GM19395 (cell line): ENCODE measurements at regions not wholly inside any gene's neighbourhood (a gene's known extent, or its start where the extent isn't known, plus 50 kb on each side); places are given as distances from the start of the nearest gene placed in this dataset.

Experiments
- ATAC-seq: cut with Tn5 transposase; IDR thresholded peaks from one replicate; pipeline ENCODE4 v1.9.1; 2021; ENCODE audit warnings: mild to moderate bottlenecking, moderate library complexity; ENCODE audit not compliant: unreplicated experiment

DNA sequence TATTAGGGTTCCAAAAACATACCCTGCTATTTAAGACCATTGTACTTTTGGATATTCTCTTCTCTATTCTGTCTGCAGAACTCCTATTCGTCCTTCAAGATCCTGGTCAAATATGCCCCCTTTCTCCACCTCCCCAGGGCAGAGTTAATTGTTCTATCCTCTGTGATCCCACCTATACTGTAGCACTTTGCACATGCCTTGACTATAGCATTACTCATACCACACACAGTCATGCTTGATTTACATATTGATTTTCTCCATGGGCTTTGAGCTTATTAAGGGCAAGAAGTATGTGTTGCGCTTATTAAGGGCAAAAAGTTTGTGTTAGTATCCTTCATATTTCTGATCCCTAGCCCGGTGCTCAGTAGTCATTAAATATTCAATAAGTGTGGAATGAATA is 263.7 kb upstream of the CADM1 start:
- no peak for ATAC-seq

DNA sequence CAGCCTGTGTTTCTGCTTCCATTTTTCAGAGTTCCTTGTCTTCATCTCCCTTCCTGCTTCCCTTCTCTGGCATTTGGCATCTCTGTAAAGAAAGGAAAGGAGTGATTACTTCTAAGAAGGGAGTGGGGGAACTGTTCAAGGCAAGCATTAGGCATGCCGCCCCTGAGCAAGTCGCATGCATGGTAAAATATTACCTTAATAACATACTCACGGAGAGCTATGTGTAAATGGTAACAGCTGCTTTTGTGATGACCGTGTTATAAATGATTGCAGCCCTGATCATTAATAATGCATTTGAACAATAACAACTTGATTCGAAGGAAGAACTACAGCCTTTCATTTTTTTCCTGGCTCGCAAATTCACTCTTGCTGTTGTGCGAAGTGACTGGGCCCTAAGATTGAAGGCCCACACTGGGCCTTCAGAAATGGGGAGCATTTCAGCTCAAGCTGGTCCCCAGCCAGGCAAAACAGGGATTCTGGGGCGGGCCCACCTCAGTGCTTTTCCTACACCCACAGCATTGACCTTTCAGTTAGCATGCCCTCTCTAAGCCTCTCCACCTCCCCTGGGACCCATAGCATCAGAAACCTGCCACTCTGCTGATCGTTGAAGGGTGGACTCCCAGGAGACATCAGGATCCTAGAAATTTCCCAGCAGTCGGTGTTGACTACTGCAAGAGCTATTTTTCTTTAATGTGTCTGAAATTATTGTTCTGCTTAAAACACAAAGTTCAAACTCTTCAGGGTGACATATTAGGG is 263.0 kb upstream of the CADM1 start:
- ATAC-seq = no peak

GRCh38 chr11:115766561-115766960 is 262.3 kb upstream of the CADM1 start:
- no peak for ATAC-seq

DNA sequence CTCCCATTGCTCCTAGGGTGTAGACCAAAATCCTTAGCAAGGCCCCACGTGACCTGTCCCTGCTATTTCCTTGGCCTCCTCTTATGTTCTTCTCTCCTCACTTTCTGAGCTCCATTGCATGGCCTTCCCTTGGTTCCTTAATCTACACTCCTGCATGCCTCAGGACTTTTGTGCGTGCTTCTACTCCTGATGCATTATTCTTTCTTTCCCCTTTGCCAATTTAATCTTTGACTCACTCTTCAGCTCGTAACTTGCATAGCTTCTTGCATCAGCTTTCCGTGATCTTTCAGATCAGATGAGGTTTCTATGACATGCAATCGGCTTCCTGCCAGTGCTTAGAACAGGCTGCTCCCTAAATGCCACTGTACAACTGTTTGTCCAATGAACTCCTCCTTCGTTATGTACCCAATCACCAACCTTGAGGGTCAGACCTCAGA is 261.6 kb upstream of the CADM1 start:
- no peak for ATAC-seq

GRCh38 chr11:115764176-115764575 is 260.0 kb upstream of the CADM1 start:
- no peak for ATAC-seq

DNA sequence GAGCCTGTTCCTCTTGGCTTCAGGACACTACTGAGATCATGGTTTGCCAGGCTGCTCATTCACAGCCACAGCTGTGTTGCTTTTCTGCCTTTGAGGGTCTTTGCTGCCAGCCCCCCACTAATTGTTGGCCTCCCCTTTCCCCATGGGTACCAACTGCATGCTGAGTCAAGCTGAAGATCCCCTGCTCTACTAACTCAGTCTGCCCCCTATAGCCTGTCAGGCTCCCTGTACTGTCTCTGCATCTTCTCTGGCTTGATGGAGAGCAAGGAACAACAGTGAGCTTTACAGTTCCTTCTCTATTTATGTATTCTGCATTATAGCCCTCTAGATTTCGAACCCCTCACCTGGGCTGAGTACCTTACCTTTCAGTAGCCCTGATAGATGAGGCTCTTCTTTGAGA is 257.6 kb upstream of the CADM1 start:
- ATAC-seq = no peak

GRCh38 chr11:115761348-115761747 is 257.1 kb upstream of the CADM1 start:
- ATAC-seq = no peak

DNA sequence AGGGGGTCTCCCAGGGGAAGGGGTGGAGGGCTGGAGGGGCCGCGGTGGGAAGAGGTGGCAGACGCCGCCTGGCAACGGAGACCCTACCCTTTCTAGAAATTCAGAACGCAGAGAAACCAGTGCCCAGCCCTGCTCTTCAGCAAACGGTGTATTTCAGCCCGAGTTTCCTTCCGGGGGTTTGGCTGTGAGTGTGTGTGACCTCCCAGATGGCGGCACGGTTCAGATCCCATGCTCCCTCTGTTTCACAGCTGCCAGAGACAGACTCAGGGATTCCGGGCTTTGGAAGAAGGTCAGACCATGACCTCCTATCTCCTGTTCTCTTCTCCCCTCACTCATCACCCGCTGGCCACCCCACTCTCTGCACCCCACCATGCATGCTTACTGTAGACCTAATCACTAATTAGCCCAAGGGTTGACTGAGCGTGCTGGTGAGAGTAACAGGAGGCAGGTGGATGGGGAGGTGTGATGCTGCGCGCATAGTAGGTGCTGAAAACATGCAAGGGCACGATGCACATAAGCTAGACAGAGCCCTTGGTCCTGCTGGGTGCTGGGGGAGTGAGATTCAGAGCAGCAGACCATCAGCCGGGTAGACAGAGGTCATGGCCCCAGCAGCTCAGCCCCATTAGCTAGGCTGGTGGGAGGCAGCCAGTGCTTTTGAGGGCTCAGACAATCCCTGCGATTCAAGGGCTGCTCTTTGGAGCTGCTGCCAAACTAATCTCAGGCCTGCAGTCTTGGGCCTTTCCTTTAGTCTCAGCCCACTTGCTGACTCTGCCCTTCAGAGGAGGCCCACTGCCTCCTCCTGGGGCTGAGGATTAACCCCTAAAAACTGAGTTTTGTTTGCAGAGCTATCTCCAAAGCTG is 256.5 kb upstream of the CADM1 start:
- no peak for ATAC-seq

GRCh38 chr11:115759622-115760460 is 255.6 kb upstream of the CADM1 start:
- ATAC-seq = no peak

DNA sequence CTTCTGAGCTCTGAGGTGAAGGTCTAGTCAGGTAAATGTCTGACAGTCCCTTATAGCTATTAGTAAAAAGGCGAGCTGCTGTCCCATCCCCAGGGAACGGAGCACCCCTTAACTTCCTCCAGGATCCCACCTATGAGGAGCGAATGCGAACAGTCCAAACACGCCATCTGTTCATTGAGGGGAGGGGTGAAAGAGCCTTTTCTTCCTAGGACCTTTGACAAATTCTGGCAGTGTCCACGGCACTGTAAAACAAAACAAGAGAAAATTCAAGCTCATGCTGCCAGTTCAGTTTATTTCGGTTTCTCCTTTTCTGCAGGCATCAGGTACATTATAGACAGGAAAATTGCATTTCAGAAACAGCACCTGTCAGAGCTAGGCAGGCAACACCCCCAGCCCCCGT is 253.8 kb upstream of the CADM1 start:
- ATAC-seq = no peak

- no peak for ATAC-seq
Observed at GRCh38 chr11:115751243-115752015, 247.2 kb upstream of the CADM1 start.

GRCh38 chr11:115745610-115746512 is 241.6 kb upstream of the CADM1 start:
- no peak for ATAC-seq

DNA sequence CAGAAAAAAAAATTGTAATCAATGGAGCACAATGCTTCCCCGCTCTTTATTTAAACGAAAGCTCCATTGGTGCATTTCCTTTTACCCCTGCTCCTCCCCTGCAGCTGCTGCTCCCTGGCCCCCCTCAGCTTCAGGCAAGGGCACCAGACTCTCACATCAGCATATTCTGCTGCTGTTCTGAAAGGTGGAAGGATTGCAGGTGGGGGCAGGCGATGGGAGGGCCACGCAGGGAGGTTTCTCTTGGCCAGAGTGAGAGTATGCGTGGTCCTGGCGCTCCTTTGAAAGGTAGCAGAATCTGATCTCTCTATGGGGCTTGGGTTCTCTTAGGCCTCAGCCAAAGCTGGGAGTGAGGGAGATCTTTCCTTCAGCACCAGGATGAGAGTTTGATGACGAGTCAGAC is 240.9 kb upstream of the CADM1 start:
- no peak for ATAC-seq

DNA sequence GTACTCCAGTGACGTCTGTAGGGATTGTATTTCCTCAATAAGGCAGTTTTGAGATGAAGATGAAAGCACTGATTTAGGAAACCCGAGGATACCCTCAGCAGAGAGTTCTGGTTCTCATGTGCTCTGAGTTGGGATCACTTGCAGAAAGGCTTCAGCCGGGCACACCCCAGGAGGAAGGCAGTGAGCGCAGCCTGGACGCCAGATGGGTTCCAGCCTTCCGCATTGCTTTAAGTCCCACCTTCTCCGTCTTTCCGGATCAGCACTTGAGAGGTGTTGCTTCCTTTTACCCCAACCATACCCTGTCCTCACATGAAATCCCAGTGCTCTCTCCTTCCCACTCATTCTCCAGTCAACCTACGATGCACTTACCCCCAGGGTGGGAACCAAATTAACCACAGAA is 239.5 kb upstream of the CADM1 start:
- no peak for ATAC-seq

DNA sequence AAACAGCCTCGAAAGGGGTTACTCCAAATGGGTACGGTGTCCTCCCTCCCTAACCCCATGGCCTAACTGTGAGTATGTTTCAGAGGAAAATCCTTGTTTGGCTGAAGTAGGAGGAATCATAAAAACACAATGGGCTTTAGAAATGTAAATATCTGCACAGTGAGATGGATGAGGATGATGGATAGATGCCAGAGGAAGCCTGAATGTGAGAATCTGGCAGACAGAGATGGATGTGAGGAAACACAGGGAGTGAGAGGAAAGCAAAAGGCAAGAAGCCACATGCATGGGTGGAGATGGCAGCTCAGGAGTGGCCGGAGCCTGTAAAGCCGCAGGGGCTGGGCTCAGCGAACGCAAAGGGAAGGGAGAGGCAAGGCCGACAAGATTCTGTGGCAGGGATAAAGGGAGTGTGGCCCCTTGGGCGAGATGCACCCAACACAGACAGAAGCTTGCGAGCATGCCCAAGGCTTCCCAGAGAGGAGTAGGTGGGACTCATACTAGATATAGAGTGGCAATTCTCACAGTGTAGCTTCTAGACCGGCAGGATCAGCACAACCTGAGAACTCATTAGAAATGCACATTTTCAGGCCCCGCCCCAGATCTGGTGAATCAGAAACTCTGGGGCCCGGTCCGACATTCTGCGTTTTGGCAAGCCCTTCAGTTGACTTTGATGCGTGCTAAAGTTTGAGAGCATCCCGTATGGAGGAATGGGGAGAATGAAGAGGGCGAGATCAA is 237.3 kb upstream of the CADM1 start:
- ATAC-seq = no peak

DNA sequence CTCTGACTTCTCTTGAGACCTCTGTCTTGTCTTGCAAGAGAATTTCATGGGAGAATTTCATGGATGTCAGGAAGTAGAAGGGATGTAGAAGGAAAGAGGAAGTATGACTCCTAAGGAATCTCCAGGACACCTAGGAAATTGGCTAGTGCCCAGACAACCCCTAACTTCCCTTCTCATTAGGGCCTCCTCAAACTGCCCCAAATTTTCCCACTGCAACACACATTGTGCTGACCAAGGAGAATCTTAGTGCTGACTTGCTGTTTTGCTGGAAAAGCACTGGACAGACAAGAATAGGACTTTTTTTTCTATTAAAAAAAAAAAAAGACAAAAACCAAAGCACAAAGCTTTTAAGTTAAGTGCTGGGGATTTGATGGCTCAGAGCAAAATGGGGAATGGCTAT is 236.1 kb upstream of the CADM1 start:
- ATAC-seq = no peak

- ATAC-seq = no peak
Observed at GRCh38 chr11:115739878-115740277, 235.7 kb upstream of the CADM1 start.

DNA sequence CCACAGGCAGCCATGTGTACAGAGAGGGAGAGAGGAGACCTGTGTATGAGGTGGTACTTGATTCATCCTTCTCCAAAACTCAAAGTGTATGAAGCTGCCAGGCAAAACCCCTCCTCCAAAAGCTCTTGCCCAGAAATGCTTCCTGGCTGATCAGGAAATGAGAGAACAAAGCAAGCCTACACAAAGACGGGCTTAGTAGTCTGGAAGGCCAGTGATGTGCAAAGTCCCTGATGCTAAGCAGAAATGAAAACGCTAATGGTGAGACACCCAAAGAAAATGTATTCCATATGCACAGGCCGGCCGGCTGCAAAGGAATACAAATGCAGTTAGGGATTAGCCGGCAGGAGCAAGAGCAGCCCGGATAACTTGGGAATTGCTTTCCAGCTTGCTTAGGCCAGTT is 234.9 kb upstream of the CADM1 start:
- no peak for ATAC-seq

DNA sequence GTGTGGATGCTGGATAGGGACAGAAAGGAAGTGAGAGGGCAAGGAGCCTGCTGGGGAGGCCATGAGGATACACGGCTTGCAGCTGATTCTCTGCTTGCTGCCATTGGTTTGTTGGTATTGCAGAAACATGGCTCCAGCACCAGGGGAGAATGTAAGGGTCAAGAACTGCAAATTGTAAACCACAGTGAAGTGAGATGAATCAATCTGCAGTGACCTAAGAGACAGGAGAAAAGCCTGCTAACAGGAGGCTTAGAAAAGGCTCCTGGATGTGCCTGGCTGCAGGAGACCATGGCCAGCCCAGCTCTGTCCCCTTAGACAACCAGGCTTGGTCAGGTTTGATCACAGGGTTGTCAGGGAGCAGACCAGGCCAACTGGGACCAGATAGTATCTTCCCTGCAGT is 233.7 kb upstream of the CADM1 start:
- ATAC-seq = no peak
